Stomach (tissue), 8 donors: ENCODE measurements at regions not wholly inside any gene's neighbourhood (a gene's known extent, or its start where the extent isn't known, plus 50 kb on each side); places are given as distances from the start of the nearest gene placed in this dataset.
A peak's percentile ranks its signal among the peaks of the same experiment; 100 is the strongest.

Experiments
- DNase-seq, 2 donors: peaks; one replicate each; pipeline versions ENCODE4 v3.0.0 to v3.0.0-alpha.2; 2013 to 2019
- H3K27ac ChIP-seq, 5 donors: fragments of 200-600 bp in 4 of 5; sonication (generic) in 4 of 5; one replicate each; pipeline ENCODE4 v1.5.1; 2013 to 2019; ENCODE audit warnings: mild to moderate bottlenecking in 1 of 5, moderate library complexity in 1 of 5
- H3K27me3 ChIP-seq, 3 donors: fragments of 200-600 bp; sonication (generic); one replicate each; pipeline ENCODE4 v1.5.1; 2017 to 2019; ENCODE audit warnings: mixed run types in 1 of 3
- H3K36me3 ChIP-seq, 4 donors: fragments of 200-600 bp; sonication (generic); 1 replicate in 3 of 4; 2 replicates in 1 of 4; pipeline ENCODE4 v1.5.1; 2016 to 2019
- H3K4me1 ChIP-seq, 4 donors: fragments of 200-600 bp; sonication (generic); one replicate each; pipeline ENCODE4 v1.5.1; 2016 to 2019
- H3K4me3 ChIP-seq, 4 donors: fragments of 200-600 bp; sonication (generic) in 3 of 4; one replicate each; pipeline ENCODE4 v1.5.1; 2016 to 2019; ENCODE audit warnings: mild to moderate bottlenecking in 1 of 4
- H3K9me3 ChIP-seq, 4 donors: fragments of 200-600 bp; sonication (generic); one replicate each; pipeline ENCODE4 v1.5.1; 2016 to 2019
- CTCF ChIP-seq, 7 experiments: fragments of 450-650 bp in 4 of 7; fragments of 200-600 bp in 3 of 7; sonication (generic) in 3 of 7; IDR thresholded peaks; one replicate each; pipeline ENCODE4 v1.5.1; 2016 to 2019; ENCODE audit warnings: antibody characterized with exemption in 7 of 7, control low read depth in 2 of 7, mild to moderate bottlenecking in 1 of 7
- EP300 ChIP-seq: sonication (generic); formaldehyde crosslinking; IDR thresholded peaks from one replicate; pipeline ENCODE4 v1.6.1; 2017; ENCODE audit warnings: antibody characterized with exemption
- POLR2A ChIP-seq, 4 donors: fragments of 450-650 bp; IDR thresholded peaks; one replicate each; pipeline ENCODE4 v1.6.1; 2016; ENCODE audit warnings: antibody characterized with exemption in 4 of 4, control low read depth in 2 of 4, mild to moderate bottlenecking in 1 of 4, moderate library complexity in 1 of 4
- POLR2AphosphoS5 ChIP-seq, 3 donors: sonication (generic); formaldehyde crosslinking; IDR thresholded peaks; one replicate each; pipeline ENCODE4 v1.6.1; 2016; ENCODE audit warnings: antibody characterized with exemption in 3 of 3
- WGBS, 5 donors: extraction: QIAGEN DNeasy Blood & Tissue Kit in 3 of 5; methylation state at CpG; one replicate each; pipeline versions ENCODE4 v1.1.5 to v1.1.7; 2013 to 2018; 5-methylcytosine and 5-hydroxymethylcytosine counted together
- intact Hi-C: fragments of 100-400 bp; cut with DNase I; formaldehyde crosslinking; loops from one replicate; pipeline ENCODE4 v1.15.1; 2023; ENCODE audit warnings: low total_unique reads
- donor health status: healthy with polysubstance abuse.
- donor health status: Bipolar disorder and iron deficiency.
- donor health status: healthy.

GRCh38 chr12:111268738-111269572 is 99.9 kb downstream of the PHETA1 start:
- H3K36me3 ChIP-seq, result no peaks in the 10 kb centered on the region
- peaks cover 0 to 39% (median 6%) of the 10 kb centered on the region in 3 donors for H3K27me3 ChIP-seq
- no peak for DNase-seq
- intact Hi-C loops, result no loop called here
- no peaks in the 10 kb centered on the region for H3K9me3 ChIP-seq
- no peaks in the 10 kb centered on the region for H3K4me1 ChIP-seq
- 70 to 77% (median 75%) methylated on average over 16 of the region's 16 CpGs for WGBS, 5 donors
- H3K27ac ChIP-seq, result no peak overlapping the region
- no peak overlapping the region for H3K4me3 ChIP-seq
- TF ChIP-seq POLR2AphosphoS5 (IDR thresholded peaks at IDR 0.05) (no peak), CTCF (IDR thresholded peaks at IDR 0.05) (peak in 1 of 7 experiments; percentile 29)

DNA sequence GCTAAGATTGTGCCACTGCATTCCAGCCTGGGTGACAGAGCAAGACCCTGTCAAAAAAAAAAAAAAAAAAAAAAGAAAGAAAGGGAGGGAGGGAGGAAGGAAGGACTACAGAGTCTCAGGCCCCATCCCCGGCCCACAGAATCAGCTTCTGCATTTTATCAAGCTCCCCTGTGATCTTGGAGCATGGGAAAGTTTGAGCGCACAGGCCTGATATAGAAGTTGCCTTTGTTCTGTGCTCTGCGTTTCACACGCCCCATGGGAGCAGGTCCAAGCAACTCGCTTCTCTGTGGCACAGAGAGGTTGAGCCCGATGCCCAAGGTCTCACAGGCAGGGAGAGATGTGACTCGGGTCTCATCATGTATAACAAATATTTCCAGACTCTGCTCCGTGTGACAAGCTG is 101.8 kb downstream of the PHETA1 start:
- Histone ChIP-seq H3K4me1 (no peaks in the 10 kb centered on the region), H3K4me3 (no peak overlapping the region), H3K9me3 (no peaks in the 10 kb centered on the region), H3K27me3 (peaks cover 0 to 25% (median 0%) of the 10 kb centered on the region in 3 donors), H3K36me3 (no peaks in the 10 kb centered on the region), H3K27ac (no peak overlapping the region)
- DNase-seq, result no peak
- TF ChIP-seq EP300 (no peak), POLR2A (IDR thresholded peaks at IDR 0.05) (no peak), POLR2AphosphoS5 (IDR thresholded peaks at IDR 0.05) (no peak), CTCF (IDR thresholded peaks at IDR 0.05) (no peak)
- intact Hi-C loops, result no loop called here
- 28 to 67% (median 50%) methylated on average over 8 of the region's 8 CpGs for WGBS, 5 donors

- Histone ChIP-seq H3K36me3 (no peaks in the 10 kb centered on the region), H3K9me3 (no peaks in the 10 kb centered on the region)
Observed at GRCh38 chr12:111261911-111262676, 106.8 kb downstream of the PHETA1 start.

More at GRCh38 chr12:111261911-111262676, 106.8 kb downstream of the PHETA1 start:
- H3K27me3 ChIP-seq, result peaks cover 0 to 22% (median 0%) of the 10 kb centered on the region in 3 donors
- no peak for DNase-seq
- TF ChIP-seq CTCF (IDR thresholded peaks at IDR 0.05), result no peak
- TF ChIP-seq EP300, result no peak
- no peak for TF ChIP-seq POLR2AphosphoS5 (IDR thresholded peaks at IDR 0.05)
- TF ChIP-seq POLR2A (IDR thresholded peaks at IDR 0.05), result no peak
- WGBS, 5 donors, result 62 to 70% (median 64%) methylated on average over 6 of the region's 6 CpGs
- H3K4me3 ChIP-seq, result no peak overlapping the region
- no peaks in the 10 kb centered on the region for H3K4me1 ChIP-seq
- intact Hi-C loops, result no loop called here
- no peak overlapping the region for H3K27ac ChIP-seq
